Activated T-helper 2 cell treated with anti-CD3 and anti-CD28 coated beads, Interferon-gamma antibody, Interleukin-2, Interleukin-4, amounts not matched to agents 10 μg/mL and 5 μg/mL and 100 μg/mL, durations not matched to agents 14 hours and 24 hours and 36 hours (primary cell): ENCODE measurements at regions not wholly inside any gene's neighbourhood (a gene's known extent, or its start where the extent isn't known, plus 50 kb on each side); places are given as distances from the start of the nearest gene placed in this dataset.

Experiments
- DNase-seq: peaks from one replicate; pipeline ENCODE4 v3.0.0; 2021; ENCODE audit warnings: low spot score
- H3K27ac Mint-ChIP-seq: one replicate; pipeline ENCODE4 v1.8.0; 2021; ENCODE audit warnings: mixed read lengths
- H3K27me3 Mint-ChIP-seq: one replicate; pipeline ENCODE4 v1.8.0; 2021; ENCODE audit warnings: low read depth, mixed read lengths
- H3K36me3 Mint-ChIP-seq: one replicate; pipeline ENCODE4 v1.8.0; 2021; ENCODE audit warnings: low read depth, mixed read lengths
- H3K4me1 Mint-ChIP-seq: one replicate; pipeline ENCODE4 v1.8.0; 2021; ENCODE audit warnings: low read depth, mixed read lengths
- H3K4me3 Mint-ChIP-seq: one replicate; pipeline ENCODE4 v1.8.0; 2021; ENCODE audit warnings: low read depth, mild to moderate bottlenecking, moderate library complexity, mixed read lengths
- H3K9me3 Mint-ChIP-seq: one replicate; pipeline ENCODE4 v1.8.0; 2021; ENCODE audit warnings: mixed read lengths
- intact Hi-C: fragments of 100-400 bp; cut with micrococcal nuclease; formaldehyde crosslinking; loops from one replicate; pipeline ENCODE4 v1.15.1; 2023

- no peak overlapping the region for H3K27ac Mint-ChIP-seq
- no peaks in the 10 kb centered on the region for H3K36me3 Mint-ChIP-seq
- intact Hi-C loops, result no loop called here
- no peak overlapping the region for H3K4me3 Mint-ChIP-seq
- H3K27me3 Mint-ChIP-seq, result no peaks in the 10 kb centered on the region
- H3K4me1 Mint-ChIP-seq, result no peaks in the 10 kb centered on the region
- no peak for DNase-seq
- H3K9me3 Mint-ChIP-seq, result no peaks in the 10 kb centered on the region
Observed at GRCh38 chr17:79155701-79156100, 81.1 kb downstream of the ENGASE start.

- Mint-ChIP-seq H3K9me3 (no peaks in the 10 kb centered on the region), H3K27ac (no peak overlapping the region), H3K36me3 (no peaks in the 10 kb centered on the region), H3K4me3 (no peak overlapping the region), H3K27me3 (no peaks in the 10 kb centered on the region), H3K4me1 (no peaks in the 10 kb centered on the region)
- intact Hi-C loops, result no loop called here
- DNase-seq, result no peak
Observed at GRCh38 chr17:79154951-79155585, 80.4 kb downstream of the ENGASE start.

- intact Hi-C loops, result no loop called here
- Mint-ChIP-seq H3K9me3 (no peaks in the 10 kb centered on the region), H3K4me3 (no peak overlapping the region), H3K27ac (no peak overlapping the region), H3K4me1 (no peaks in the 10 kb centered on the region), H3K27me3 (no peaks in the 10 kb centered on the region), H3K36me3 (no peaks in the 10 kb centered on the region)
- DNase-seq, result no peak
Observed at GRCh38 chr17:79154446-79154845, 79.8 kb downstream of the ENGASE start.

- no peak for DNase-seq
- Mint-ChIP-seq H3K9me3 (no peaks in the 10 kb centered on the region), H3K4me3 (no peak overlapping the region), H3K4me1 (no peaks in the 10 kb centered on the region), H3K27me3 (no peaks in the 10 kb centered on the region), H3K36me3 (no peaks in the 10 kb centered on the region), H3K27ac (no peak overlapping the region)
- intact Hi-C loops, result no loop called here
Observed at GRCh38 chr17:79153367-79154130, 78.9 kb downstream of the ENGASE start.

GRCh38 chr17:79152636-79153035, 78.0 kb downstream of the ENGASE start:
- intact Hi-C loops, result no loop called here
- H3K4me1 Mint-ChIP-seq, result no peaks in the 10 kb centered on the region
- DNase-seq, result no peak
- no peak overlapping the region for H3K4me3 Mint-ChIP-seq
- H3K9me3 Mint-ChIP-seq, result no peaks in the 10 kb centered on the region
- no peaks in the 10 kb centered on the region for H3K27me3 Mint-ChIP-seq
- no peak overlapping the region for H3K27ac Mint-ChIP-seq
- no peaks in the 10 kb centered on the region for H3K36me3 Mint-ChIP-seq

- no peaks in the 10 kb centered on the region for H3K9me3 Mint-ChIP-seq
- no peak overlapping the region for H3K4me3 Mint-ChIP-seq
- no peaks in the 10 kb centered on the region for H3K27me3 Mint-ChIP-seq
- H3K36me3 Mint-ChIP-seq, result no peaks in the 10 kb centered on the region
- DNase-seq, result no peak
- intact Hi-C loops, result no loop called here
- no peaks in the 10 kb centered on the region for H3K4me1 Mint-ChIP-seq
- no peak overlapping the region for H3K27ac Mint-ChIP-seq
Observed at GRCh38 chr17:79152110-79152509, 77.5 kb downstream of the ENGASE start.

GRCh38 chr17:79150799-79151198, 76.2 kb downstream of the ENGASE start:
- Mint-ChIP-seq H3K36me3 (no peaks in the 10 kb centered on the region), H3K27ac (no peak overlapping the region), H3K27me3 (no peaks in the 10 kb centered on the region), H3K9me3 (no peaks in the 10 kb centered on the region), H3K4me1 (no peaks in the 10 kb centered on the region), H3K4me3 (no peak overlapping the region)
- intact Hi-C loops, result no loop called here
- no peak for DNase-seq

- Mint-ChIP-seq H3K9me3 (no peaks in the 10 kb centered on the region), H3K4me1 (no peaks in the 10 kb centered on the region), H3K27me3 (no peaks in the 10 kb centered on the region), H3K4me3 (no peak overlapping the region), H3K36me3 (no peaks in the 10 kb centered on the region), H3K27ac (no peak overlapping the region)
- intact Hi-C loops, result no loop called here
- DNase-seq, result no peak
Observed at GRCh38 chr17:79150035-79150733, 75.6 kb downstream of the ENGASE start.

GRCh38 chr17:79148584-79148983, 74.0 kb downstream of the ENGASE start:
- intact Hi-C loops, result no loop called here
- no peaks in the 10 kb centered on the region for H3K36me3 Mint-ChIP-seq
- H3K27ac Mint-ChIP-seq, result no peak overlapping the region
- no peak overlapping the region for H3K4me3 Mint-ChIP-seq
- H3K27me3 Mint-ChIP-seq, result no peaks in the 10 kb centered on the region
- no peaks in the 10 kb centered on the region for H3K9me3 Mint-ChIP-seq
- no peak for DNase-seq
- no peaks in the 10 kb centered on the region for H3K4me1 Mint-ChIP-seq

- H3K36me3 Mint-ChIP-seq, result no peaks in the 10 kb centered on the region
- H3K27me3 Mint-ChIP-seq, result no peaks in the 10 kb centered on the region
- no peak for DNase-seq
- H3K27ac Mint-ChIP-seq, result no peak overlapping the region
- no peaks in the 10 kb centered on the region for H3K9me3 Mint-ChIP-seq
- H3K4me1 Mint-ChIP-seq, result no peaks in the 10 kb centered on the region
- intact Hi-C loops, result no loop called here
- no peak overlapping the region for H3K4me3 Mint-ChIP-seq
Observed at GRCh38 chr17:79147746-79148506, 73.3 kb downstream of the ENGASE start.

GRCh38 chr17:79146562-79146961, 71.9 kb downstream of the ENGASE start:
- no peak overlapping the region for H3K27ac Mint-ChIP-seq
- no peak for DNase-seq
- no peaks in the 10 kb centered on the region for H3K9me3 Mint-ChIP-seq
- no peaks in the 10 kb centered on the region for H3K4me1 Mint-ChIP-seq
- H3K4me3 Mint-ChIP-seq, result no peak overlapping the region
- H3K27me3 Mint-ChIP-seq, result no peaks in the 10 kb centered on the region
- no peaks in the 10 kb centered on the region for H3K36me3 Mint-ChIP-seq
- intact Hi-C loops, result no loop called here

GRCh38 chr17:79145548-79145947, 70.9 kb downstream of the ENGASE start:
- intact Hi-C loops, result no loop called here
- no peaks in the 10 kb centered on the region for H3K4me1 Mint-ChIP-seq
- H3K27me3 Mint-ChIP-seq, result no peaks in the 10 kb centered on the region
- H3K4me3 Mint-ChIP-seq, result no peak overlapping the region
- H3K27ac Mint-ChIP-seq, result no peak overlapping the region
- no peaks in the 10 kb centered on the region for H3K9me3 Mint-ChIP-seq
- no peak for DNase-seq
- H3K36me3 Mint-ChIP-seq, result no peaks in the 10 kb centered on the region

- Mint-ChIP-seq H3K4me3 (no peak overlapping the region), H3K9me3 (no peaks in the 10 kb centered on the region), H3K36me3 (no peaks in the 10 kb centered on the region), H3K27me3 (no peaks in the 10 kb centered on the region), H3K4me1 (no peaks in the 10 kb centered on the region), H3K27ac (no peak overlapping the region)
- intact Hi-C loops, result no loop called here
- DNase-seq, result no peak
Observed at GRCh38 chr17:79144133-79144532, 69.5 kb downstream of the ENGASE start.
